Aorta (tissue), 5 donors: ENCODE measurements at regions not wholly inside any gene's neighbourhood (a gene's known extent, or its start where the extent isn't known, plus 50 kb on each side); places are given as distances from the start of the nearest gene placed in this dataset.

Experiments
- ATAC-seq: fragments of 200-7000 bp; cut with Tn5 transposase; one replicate; pipeline ENCODE4 v1.9.1; 2022; ENCODE audit warnings: moderate library complexity; ENCODE audit not compliant: low FRiP score
- DNase-seq, 2 donors: peaks; one replicate each; pipeline ENCODE4 v3.0.0-alpha.2; 2020
- H3K27ac ChIP-seq, 2 donors: one replicate each; pipeline ENCODE4 v1.5.1; 2013; ENCODE audit warnings: low read length in 2 of 2, mild to moderate bottlenecking in 2 of 2, moderate library complexity in 2 of 2, control low read depth in 1 of 2, inconsistent platforms in 1 of 2, low read depth in 1 of 2
- H3K27me3 ChIP-seq, 2 donors: one replicate each; pipeline ENCODE4 v1.6.1; 2013; ENCODE audit warnings: control low read depth in 1 of 2, low read length in 1 of 2, mild to moderate bottlenecking in 1 of 2, moderate library complexity in 1 of 2; ENCODE audit not compliant: insufficient read depth in 2 of 2, control insufficient read depth in 1 of 2
- H3K36me3 ChIP-seq, 2 donors: one replicate each; pipeline ENCODE4 v1.6.1; 2013; ENCODE audit warnings: control low read depth in 1 of 2, low read length in 1 of 2, mild to moderate bottlenecking in 1 of 2; ENCODE audit not compliant: insufficient read depth in 2 of 2, control insufficient read depth in 1 of 2
- H3K4me1 ChIP-seq, 2 donors: one replicate each; pipeline ENCODE4 v1.6.1; 2013; ENCODE audit warnings: low read length in 2 of 2, control low read depth in 1 of 2, mild to moderate bottlenecking in 1 of 2, moderate library complexity in 1 of 2; ENCODE audit not compliant: insufficient read depth in 2 of 2, control insufficient read depth in 1 of 2
- H3K4me3 ChIP-seq, 2 donors: one replicate each; pipeline ENCODE4 v1.5.1; 2013; ENCODE audit warnings: low read length in 2 of 2, control low read depth in 1 of 2, mild to moderate bottlenecking in 1 of 2
- H3K9me3 ChIP-seq: one replicate; pipeline ENCODE4 v1.6.1; 2013; ENCODE audit warnings: mild to moderate bottlenecking, low read length; ENCODE audit not compliant: control insufficient read depth
- WGBS, 2 donors: extraction: QIAGEN DNeasy Blood & Tissue Kit; methylation state at CpG; one replicate each; pipeline ENCODE4 v1.1.7; 2013; 5-methylcytosine and 5-hydroxymethylcytosine counted together
- intact Hi-C, 2 donors: fragments of 100-400 bp; cut with DNase I; formaldehyde crosslinking; loops; one replicate each; pipeline versions ENCODE4 v1.14.2 to v1.15.0; 2022
- donor health status: healthy with polysubstance abuse.
- donor health status: Bipolar disorder and iron deficiency.
- donor health status: DM: no; HTN: no; CAD: no.
- donor health status: DM: no; HTN: no; CAD: no.
- donor health status: DM: yes; HTN: yes; CAD: no.

- Histone ChIP-seq H3K36me3 (no peaks in the 10 kb centered on the region), H3K27me3 (no peaks in the 10 kb centered on the region), H3K4me3 (no peak overlapping the region), H3K27ac (no peak overlapping the region), H3K9me3 (no peaks in the 10 kb centered on the region), H3K4me1 (no peaks in the 10 kb centered on the region)
- intact Hi-C loops, result no loop called here
- DNase-seq (peak; percentile 80 to 87), ATAC-seq (peak; percentile 65)
- 72 to 75% methylated on average over 4 of the region's 4 CpGs for WGBS, 2 donors
These were observed 107.4 kb upstream of the NAA20 start for GRCh38 chr20:19909725-19910124.

GRCh38 chr20:19911810-19912382 lies 105.3 kb upstream of the NAA20 start:
- Histone ChIP-seq H3K9me3 (no peaks in the 10 kb centered on the region), H3K4me3 (no peak overlapping the region), H3K4me1 (peaks cover 0 to 7% of the 10 kb centered on the region in 2 donors), H3K36me3 (no peaks in the 10 kb centered on the region), H3K27me3 (no peaks in the 10 kb centered on the region), H3K27ac (no peak overlapping the region)
- ATAC-seq, result no peak
- 78 to 83% methylated on average over 4 of the region's 4 CpGs for WGBS, 2 donors
- intact Hi-C loops, result no loop called here
- DNase-seq, result no peak

GRCh38 chr20:19913349-19913748 lies 103.8 kb upstream of the NAA20 start:
- 97 to 100% methylated on average over 1 of the region's 1 CpG for WGBS, 2 donors
- no peak overlapping the region for H3K27ac ChIP-seq
- H3K4me1 ChIP-seq, result peaks cover 0 to 7% of the 10 kb centered on the region in 2 donors
- no peaks in the 10 kb centered on the region for H3K36me3 ChIP-seq
- H3K27me3 ChIP-seq, result no peaks in the 10 kb centered on the region
- H3K9me3 ChIP-seq, result no peaks in the 10 kb centered on the region
- no peak overlapping the region for H3K4me3 ChIP-seq
- DNase-seq, result no peak
- ATAC-seq, result no peak
- intact Hi-C loops, result no loop called here

GRCh38 chr20:19913927-19914614 lies 103.1 kb upstream of the NAA20 start:
- Histone ChIP-seq H3K36me3 (no peaks in the 10 kb centered on the region), H3K27me3 (no peaks in the 10 kb centered on the region), H3K4me3 (no peak overlapping the region), H3K4me1 (peaks cover 0 to 7% of the 10 kb centered on the region in 2 donors), H3K27ac (no peak overlapping the region), H3K9me3 (no peaks in the 10 kb centered on the region)
- 95% methylated on average over 10 of the region's 10 CpGs for WGBS, 2 donors
- DNase-seq (no peak), ATAC-seq (no peak)
- intact Hi-C loops, result no loop called here

- 84 to 87% methylated on average over 6 of the region's 6 CpGs for WGBS, 2 donors
- H3K36me3 ChIP-seq, result no peaks in the 10 kb centered on the region
- no peaks in the 10 kb centered on the region for H3K27me3 ChIP-seq
- intact Hi-C loops, result no loop called here
- no peak overlapping the region for H3K4me3 ChIP-seq
- H3K4me1 ChIP-seq, result peaks cover 0 to 7% of the 10 kb centered on the region in 2 donors
- H3K9me3 ChIP-seq, result no peaks in the 10 kb centered on the region
- DNase-seq, result peak in 1 of 2 donors; percentile 49
- ATAC-seq, result peak; percentile 27
- no peak overlapping the region for H3K27ac ChIP-seq
These were observed 101.9 kb upstream of the NAA20 start for GRCh38 chr20:19915111-19915798.

GRCh38 chr20:19916531-19917485 lies 100.4 kb upstream of the NAA20 start:
- Histone ChIP-seq H3K9me3 (no peaks in the 10 kb centered on the region), H3K27ac (no peak overlapping the region), H3K36me3 (no peaks in the 10 kb centered on the region), H3K4me1 (peaks cover 0 to 7% of the 10 kb centered on the region in 2 donors), H3K27me3 (no peaks in the 10 kb centered on the region), H3K4me3 (no peak overlapping the region)
- DNase-seq (no peak), ATAC-seq (no peak)
- 65 to 71% methylated on average over 12 of the region's 12 CpGs for WGBS, 2 donors
- intact Hi-C loops, result no loop called here

GRCh38 chr20:19918965-19919329 lies 98.2 kb upstream of the NAA20 start:
- WGBS, 2 donors, result 87 to 91% methylated on average over 5 of the region's 5 CpGs
- no peak for DNase-seq
- Histone ChIP-seq H3K27ac (no peak overlapping the region), H3K27me3 (no peaks in the 10 kb centered on the region), H3K4me1 (peaks cover 0 to 7% of the 10 kb centered on the region in 2 donors), H3K4me3 (no peak overlapping the region), H3K36me3 (no peaks in the 10 kb centered on the region), H3K9me3 (no peaks in the 10 kb centered on the region)
- ATAC-seq, result no peak
- intact Hi-C loops, result no loop called here

- Histone ChIP-seq H3K4me1 (peaks cover 0 to 7% of the 10 kb centered on the region in 2 donors), H3K4me3 (no peak overlapping the region), H3K36me3 (no peaks in the 10 kb centered on the region), H3K27me3 (no peaks in the 10 kb centered on the region), H3K27ac (no peak overlapping the region), H3K9me3 (no peaks in the 10 kb centered on the region)
- intact Hi-C loops, result no loop called here
- no peak for DNase-seq
- 95 to 98% methylated on average over 14 of the region's 14 CpGs for WGBS, 2 donors
- ATAC-seq, result no peak
These were observed 96.6 kb upstream of the NAA20 start for GRCh38 chr20:19920381-19921138.
